COLO668 (cell line): ENCODE measurements at regions not wholly inside any gene's neighbourhood (a gene's known extent, or its start where the extent isn't known, plus 50 kb on each side); places are given as distances from the start of the nearest gene placed in this dataset.
"Not testable (repeated sequence)": the region's sequence is repeated elsewhere in the genome, so short reads cannot be mapped to it uniquely, and the experiment has no call there.

Experiments used
- DNase-seq: peaks from one replicate; lab custom pipeline; 2025; ENCODE audit not compliant: unreplicated experiment; lab: John Stamatoyannopoulos, UW

DNA sequence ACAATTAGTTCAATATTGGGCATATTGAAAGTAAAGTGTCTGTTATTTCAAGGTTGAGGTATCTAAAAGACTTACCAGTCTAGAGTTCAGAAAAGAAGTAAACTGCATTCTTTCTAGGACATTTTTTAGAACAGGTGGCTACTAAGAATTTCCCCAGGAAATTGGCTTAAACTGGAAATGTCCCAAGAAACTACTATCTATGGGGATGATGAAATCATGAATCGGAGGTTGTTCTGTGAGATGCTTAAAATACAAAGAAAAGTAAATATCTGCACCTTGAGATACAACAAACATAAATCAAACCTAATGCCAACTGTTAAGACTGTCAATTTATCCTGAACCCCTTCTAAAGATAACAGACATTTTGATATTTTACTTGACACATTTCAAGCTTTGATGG lies 226.5 kb upstream of the NREP start:
- DNase-seq = no peak

DNA sequence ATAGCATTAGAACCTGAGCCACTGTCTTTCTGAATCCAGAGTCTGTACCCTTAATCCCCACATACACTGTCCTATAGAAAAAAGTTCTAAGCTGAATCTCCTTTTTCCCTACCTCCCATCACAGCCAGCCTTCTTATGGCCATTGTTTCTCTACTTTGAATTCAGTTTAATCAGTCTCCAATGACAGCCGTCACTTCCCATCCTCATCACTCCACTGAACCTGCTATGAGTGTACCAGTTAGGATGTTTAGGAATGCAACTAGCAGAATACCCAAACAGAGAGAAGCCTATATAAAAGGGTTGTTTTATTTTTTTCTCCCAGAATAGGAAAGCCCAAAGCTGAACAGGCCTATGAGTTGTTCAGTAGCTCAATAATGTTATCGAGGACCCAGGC lies 220.4 kb upstream of the NREP start:
- DNase-seq = no peak

DNA sequence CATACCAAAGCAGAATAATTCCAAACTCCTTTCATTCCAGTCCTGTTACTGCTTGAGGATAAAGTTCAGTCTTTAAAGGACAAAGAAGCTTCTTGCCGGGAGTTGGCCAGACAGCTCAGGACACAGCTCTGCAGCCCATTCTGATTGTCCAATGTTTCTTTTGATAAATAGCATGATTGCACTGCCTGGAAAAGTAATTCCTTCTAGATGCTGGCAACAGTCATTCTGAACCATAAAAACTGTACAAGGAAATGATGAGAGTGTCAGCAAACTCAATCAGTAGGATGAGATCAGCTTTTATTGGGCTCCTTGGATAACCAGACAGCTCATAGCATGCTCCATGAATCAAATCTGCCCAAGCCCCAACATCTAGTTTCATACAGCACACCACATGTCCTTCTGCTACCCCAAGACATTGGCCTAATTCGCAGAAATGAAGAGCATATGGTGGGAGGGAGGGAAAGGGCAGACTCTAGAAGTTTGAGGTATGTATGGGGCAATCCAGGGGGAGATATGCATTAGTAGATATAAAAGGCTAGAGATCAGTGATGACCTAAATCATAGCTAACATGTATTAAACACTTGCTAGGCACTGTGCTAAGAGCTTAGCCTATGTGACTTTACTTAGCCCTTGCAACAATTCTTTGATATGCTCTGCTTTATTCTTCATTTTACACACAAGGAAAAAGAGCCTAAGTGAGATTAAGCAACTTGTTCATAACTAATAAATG lies 219.9 kb upstream of the NREP start:
- no peak for DNase-seq

DNA sequence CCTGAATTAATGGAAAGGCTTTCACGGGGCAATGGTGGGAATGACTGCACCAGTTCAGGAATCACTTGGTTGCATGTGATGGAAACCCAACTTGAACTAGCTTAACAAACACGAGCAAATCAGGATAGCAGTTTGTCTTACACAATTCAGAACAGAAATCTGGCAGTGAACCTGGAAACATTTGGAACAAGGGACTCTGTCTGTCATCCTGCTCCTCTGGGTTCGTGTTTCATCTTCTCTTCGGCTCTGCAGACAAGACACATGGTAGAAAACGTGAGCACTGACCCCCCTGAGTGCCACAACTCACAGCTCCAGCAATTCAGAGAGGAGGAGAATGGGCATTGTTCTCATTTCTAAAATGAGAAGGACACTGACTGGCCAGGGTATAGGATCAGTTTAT lies 218.1 kb upstream of the NREP start:
- no peak for DNase-seq

DNA sequence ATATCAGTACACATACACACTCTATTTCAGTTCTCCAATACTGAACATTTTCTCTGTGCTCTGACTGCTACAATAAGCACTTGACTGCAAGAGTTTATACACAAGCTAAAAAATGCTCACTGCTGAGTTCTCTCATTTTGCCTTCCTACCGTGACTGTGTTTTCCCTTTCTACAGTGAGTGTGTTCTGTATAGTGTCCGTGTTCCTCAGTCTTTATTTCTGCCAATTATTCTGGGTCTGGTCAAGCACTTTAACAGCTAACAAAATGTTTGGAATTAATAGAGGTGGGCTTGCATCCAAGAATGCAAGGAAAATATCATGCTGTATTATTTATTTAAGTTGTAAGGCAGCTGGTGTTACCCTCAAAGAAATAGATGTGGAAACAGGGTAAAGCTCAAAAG lies 217.0 kb upstream of the NREP start:
- no peak for DNase-seq

DNA sequence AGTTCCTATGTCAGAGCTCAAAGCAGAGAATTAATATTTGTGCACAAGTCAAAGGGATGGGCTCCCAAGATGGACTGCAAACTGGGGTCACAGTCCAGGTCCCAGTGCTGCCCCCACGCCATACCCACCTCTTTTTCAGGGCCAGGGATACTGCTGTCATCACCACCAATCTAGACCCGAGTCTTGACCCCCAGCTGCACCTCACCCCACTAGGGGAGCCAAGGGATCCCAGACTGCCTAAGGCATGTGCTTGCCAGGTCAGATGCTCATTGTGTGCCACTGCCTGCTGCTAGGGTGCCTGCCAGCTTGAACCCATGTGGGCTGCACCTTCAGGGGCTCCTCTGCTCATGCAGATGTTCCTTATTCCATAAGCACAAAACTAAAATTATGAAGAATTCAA lies 215.6 kb upstream of the NREP start:
- no peak for DNase-seq

DNA sequence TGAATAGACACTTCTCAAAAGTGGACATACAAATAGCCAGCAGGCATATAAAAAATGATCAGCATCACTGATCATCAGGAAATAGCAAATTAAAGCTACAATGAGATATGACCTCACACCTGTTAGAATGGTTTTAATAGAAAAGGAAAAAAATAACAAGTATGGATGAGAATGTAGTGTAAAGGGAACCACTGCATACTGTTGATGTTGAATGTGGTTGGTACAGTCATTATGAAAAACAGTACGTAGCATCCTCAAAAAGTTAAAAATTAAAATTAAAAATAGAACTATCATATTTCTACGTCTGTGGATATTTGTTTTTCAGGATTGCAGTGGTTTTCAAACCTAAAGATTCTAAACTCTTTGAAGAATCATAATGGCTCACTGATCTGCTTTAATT lies 215.1 kb upstream of the NREP start:
- DNase-seq = no peak

DNA sequence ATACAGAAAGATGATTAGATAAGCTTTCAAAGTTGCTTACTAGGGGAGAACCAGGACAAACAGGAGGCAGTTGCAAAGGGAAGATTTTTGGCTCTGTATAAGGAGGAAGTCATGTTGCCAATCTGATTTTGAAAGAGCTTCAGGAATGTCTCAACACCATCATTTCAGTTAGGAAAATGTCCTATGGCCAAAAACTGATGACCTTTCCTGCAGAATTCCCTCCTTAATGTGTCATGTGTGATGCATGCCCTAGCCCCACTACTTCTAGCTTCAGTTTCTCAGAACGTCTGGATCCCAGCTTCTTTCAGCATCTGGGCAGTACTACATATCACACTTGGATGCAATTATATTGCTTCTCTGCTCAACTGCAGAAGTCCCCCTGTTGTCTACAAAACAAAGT lies 211.5 kb upstream of the NREP start:
- no peak for DNase-seq

DNA sequence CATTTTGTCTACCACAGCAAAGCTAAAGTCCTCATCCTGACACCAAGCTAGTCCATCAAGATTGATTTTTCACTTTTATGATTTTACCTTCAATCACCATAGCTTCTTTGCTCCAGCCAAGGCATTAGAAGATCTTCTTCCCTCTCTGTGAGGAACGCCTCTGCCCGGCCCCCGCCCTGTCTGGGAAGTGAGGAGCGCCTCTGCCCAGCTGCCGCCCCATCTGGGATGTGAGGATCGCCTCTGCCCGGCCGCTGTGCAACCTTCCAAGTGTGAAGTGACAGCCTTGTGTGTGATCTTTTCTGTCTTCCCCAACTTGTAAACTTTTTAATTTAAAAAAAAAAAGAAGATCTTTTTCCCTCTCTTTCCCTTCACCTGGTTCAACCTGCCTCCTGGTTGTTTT lies 210.5 kb upstream of the NREP start:
- DNase-seq = no peak

DNA sequence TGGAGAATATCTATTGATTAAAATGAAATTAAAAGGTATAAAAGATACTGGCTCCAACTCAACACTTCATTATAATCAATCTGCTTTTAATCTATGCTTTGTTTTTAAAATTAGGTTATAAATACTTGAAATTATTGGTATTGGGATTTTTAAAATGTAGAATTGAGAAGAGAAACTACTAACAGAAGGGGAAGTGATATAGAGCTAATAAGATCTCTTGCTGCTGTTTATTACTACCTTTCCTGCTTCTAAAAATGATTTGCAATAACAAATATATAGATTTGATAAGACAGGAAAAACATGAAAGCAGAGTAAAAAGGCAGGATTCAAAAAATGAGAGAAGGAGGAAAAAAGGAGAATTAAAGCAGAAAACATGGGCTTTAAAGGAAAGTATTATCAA lies 209.3 kb upstream of the NREP start:
- DNase-seq = no peak

DNA sequence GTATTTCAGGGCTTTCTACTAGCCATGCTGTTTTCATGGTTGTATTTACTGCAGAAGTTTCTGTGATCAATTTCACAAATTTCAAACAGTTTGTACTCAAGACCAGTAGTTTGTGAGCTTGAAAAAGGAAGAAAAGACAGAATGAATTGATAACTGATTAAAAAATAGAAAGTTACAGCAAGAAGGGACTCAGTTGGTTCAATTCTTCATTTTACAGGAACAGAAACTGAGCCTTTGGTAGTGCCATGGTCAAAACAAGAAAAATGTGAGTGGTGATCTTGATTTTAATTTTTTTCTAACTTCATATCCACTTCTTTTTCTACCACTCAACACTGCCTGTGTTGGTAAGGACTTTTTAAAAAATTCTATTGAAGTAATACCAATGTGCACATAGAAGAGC lies 206.6 kb upstream of the NREP start:
- DNase-seq = no peak

DNA sequence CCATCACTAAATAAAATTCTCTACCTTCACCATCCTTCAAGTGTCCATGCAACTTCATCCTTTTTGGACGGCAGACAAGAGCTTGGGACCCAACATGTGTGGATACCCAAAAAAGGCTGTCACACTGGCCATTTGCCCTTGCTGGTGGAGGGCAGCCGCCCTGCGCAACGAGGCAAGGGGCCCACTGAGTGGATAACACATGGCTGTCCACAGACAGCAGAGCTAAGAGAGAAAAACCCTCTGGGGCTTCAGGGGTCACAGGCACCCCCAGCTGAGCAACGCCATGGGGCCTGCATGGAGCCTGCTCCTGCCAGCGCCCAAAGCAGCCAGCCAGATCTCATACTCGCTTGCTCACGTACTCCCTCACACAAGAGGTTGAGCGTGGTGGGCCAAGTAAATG lies 205.9 kb upstream of the NREP start:
- DNase-seq = no peak

DNA sequence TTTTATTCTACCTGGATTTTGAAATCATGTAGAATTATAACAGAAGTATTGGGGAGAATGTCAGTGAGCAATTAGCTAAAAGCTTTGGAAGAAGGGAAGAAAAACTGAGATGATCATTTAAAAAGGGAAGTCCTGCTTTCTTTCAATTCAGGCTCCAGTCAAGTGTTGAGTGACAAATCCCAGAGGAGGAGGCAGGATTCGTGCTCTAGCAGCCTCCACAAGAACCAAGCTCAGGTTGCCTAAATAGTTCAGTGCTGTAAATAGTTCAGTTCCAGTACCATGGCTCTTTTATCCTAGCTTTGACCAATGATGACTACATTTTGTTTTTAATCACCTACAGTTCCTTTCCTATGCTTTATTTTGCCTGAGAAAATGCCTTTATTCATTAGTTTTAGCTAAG lies 204.9 kb upstream of the NREP start:
- DNase-seq = no peak

DNA sequence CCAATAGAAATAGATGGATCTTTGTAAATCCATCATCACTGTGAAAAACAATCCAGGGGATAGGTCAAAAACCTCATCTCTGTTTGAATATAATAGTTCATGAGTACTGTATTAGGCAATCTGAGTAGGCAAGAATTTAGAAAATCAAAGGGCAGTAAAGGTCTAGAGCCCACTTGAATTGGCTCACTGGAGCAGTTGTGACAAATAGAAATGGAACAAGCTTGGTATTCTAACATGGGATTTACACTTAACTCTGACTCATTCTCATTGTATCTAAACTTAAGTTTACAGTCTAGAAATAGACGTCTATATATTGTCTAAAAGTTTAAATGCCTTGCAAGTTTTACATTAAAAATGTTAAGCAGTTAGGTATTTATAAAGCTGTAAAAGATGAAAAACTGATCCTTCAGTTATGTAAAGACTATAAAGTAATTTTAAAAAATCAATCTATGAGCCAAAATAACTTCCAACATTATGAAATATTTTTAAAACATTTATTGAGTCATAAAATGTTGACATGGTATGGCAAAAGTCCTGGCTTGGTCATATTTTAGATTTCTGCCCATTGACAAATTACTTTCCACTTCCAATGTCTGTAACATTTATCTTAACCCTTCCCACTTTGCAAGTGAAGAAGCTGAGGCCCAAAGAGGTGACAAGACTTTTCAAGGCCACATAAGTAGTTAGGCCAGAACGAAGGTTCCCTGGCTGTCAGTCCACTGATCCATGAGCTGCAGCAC lies 203.7 kb upstream of the NREP start:
- no peak for DNase-seq

DNA sequence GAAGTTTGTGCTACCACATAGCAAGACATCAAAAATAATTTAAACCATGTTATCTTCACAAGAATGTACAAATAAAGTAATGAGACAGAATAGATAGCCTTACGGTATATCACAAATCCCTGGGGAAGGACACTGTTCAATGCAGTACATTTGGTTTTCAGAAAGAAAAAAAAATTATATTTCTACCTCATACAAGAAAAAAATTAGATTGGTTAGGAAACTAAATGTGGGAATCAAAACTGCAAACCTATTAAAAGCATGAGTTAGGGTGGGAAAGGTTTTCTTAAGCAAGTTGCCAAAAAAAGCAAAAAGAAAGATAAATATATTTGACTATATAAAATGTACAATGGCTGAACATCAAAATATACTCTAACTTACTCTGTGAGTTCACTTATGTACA lies 201.9 kb upstream of the NREP start:
- DNase-seq = no peak

DNA sequence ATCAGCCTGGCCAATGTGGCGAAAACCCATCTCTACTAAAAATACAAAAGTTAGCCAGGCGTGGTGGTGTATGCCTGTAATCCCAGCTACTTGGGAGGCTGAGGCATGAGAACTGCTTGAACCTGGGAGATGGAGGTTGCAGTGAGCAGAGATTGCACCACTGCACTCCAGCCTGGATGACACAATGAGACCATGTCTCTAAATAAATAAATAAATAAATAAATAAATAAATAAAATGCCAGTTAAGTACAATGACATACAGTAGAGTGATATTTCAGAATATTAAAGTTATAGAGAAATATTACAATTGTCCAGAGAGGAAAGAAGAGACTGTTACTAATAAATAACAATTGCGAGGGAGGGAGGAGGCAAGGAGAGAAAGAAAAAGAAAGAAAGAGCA lies 199.8 kb upstream of the NREP start:
- not testable (repeated sequence) for DNase-seq

DNA sequence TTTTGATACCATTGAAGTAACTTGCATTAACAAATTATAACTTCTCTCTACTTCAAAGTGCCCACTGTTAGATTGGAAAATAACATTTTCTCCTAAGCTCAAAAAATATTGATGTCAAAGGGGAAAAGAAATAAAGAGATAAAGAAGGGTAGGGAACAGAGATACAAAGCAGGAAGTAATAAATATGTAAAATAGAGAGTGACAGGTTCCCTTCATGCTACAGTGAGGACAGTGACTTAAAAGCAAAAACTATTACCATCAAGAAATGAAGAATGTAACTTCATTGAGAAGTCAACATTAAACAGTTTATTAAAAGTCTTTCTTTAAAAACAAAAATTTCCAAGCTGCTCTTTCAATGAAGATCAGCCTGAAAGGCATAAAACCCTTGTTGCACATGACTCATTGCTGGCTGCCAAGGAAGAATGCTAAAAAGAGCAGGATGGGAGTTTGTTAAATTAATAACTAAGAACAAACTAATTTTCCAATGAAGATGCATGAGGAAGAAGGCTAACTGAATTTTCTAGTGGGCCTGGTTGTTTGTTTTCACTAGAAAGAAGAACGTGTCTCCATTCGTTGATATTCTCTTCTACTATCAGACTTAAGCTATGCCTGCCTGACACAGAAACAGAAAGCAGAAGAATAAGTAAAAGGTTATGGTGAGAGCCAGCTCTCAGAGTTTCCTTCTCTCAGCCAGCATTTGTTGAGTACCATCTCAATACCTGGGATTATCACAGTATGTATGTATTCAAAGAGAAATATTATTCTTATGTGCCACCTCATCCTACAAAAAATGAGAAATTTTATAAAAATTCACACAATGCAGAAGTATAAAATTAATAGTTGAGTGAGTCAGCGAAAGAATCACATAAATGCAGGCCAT lies 197.8 kb upstream of the NREP start:
- DNase-seq = no peak

DNA sequence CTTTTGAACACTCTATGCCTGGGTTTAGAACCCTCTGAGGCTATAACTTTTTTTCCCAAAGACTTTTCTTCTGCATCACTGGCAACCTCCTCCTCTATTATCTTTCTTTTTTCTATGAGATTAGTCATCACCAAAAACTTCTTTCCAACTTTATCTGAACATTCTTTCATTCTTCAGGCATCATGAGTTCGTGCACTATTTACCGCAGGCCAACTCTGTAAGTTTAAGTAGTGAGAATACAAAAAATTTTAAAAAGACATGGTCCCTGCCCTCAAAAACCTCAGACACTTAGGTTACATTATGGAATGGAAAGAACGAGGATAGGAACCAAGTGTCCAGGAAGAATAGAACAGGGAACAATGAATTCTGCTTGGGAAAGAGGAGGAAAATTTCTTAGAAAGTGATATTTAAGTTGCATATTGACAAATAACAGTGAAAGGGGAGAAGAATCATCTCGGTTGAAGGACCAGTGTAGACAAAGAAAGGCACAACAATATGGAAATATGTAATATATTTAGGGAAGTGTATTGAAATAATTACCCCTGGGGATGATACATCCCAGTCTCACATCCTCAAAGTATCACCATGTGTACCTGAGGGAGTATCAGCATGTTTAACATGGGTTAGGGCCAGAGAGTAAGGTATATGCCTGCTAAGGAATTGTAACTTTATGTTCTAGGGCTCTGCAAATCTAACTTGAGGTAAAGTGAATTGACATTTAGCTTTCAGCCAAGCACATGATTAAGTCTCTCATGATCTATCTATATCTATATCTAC lies 196.5 kb upstream of the NREP start:
- no peak for DNase-seq

DNA sequence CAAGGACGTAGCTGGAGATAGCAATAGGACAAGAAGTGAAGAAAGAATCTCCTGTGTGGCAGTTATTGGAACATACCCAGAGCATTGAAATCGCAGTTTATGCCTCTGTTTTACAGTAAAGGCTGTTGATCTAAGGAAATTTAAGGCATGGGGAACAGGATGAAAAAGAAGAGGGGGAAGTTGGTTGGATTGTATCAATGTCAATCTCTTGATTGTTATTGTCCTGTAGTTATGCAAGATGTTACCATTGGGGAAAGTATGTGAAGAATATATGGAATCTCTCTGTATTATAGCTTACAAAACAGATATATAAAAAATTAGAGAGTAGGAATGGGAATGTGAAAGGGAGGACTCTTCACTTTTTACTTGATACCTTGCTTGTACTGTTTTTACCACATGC lies 195.6 kb upstream of the NREP start:
- no peak for DNase-seq

DNA sequence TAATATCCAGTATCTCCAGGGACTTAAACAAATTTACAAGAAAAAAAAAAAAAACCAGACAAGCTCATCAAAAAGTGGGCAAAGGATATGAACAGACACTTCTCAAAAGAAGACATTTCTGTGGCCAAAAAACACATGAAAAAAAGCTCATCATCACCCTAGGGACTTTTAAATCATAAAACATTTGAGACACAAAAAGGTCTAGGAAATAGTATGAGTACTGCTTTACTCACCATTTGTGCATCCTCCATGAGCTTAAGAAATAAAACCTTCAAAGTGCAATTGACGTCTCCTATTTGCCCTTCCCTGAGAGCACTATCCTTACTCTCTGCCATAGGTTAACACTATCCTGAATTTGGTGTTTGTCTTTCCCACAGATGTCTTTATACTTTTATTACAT lies 193.7 kb upstream of the NREP start:
- DNase-seq = no peak
